ENCODE measurements at regions not wholly inside any gene's neighbourhood (a gene's known extent, or its start where the extent isn't known, plus 50 kb on each side); places are given as distances from the start of the nearest gene placed in this dataset.

GRCh38 chr3:152056481-152056880, 183.0 kb downstream of the SUCNR1 start:
- no peak for DNase-seq

GRCh38 chr3:152056987-152057386, 183.5 kb downstream of the SUCNR1 start:
- no peak for DNase-seq

DNA sequence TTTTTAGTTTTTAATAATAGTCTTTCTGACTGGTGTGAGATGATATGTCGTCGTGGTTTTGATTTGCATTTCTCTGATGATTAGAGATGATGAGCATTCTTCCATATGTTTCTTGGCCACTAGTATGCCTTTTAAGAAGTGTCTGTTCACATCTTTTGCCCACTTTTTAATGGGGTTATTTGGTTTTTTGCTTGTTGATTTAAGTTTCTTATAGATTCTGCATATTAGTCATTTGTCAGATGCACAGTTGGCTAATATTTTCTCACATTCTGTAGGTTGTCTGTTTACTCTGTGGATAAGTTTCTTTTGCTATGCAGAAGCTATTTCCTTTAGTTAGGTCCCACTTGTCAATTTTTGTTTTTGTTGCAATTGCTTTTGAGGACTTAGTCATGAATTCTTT, 185.4 kb downstream of the SUCNR1 start:
- no peak for DNase-seq

GRCh38 chr3:152060701-152061100, 187.3 kb downstream of the SUCNR1 start:
- DNase-seq = no peak

GRCh38 chr3:152061296-152061695, 187.9 kb downstream of the SUCNR1 start:
- DNase-seq = no peak

GRCh38 chr3:152069871-152070270, 196.4 kb downstream of the SUCNR1 start:
- DNase-seq = no peak

DNA sequence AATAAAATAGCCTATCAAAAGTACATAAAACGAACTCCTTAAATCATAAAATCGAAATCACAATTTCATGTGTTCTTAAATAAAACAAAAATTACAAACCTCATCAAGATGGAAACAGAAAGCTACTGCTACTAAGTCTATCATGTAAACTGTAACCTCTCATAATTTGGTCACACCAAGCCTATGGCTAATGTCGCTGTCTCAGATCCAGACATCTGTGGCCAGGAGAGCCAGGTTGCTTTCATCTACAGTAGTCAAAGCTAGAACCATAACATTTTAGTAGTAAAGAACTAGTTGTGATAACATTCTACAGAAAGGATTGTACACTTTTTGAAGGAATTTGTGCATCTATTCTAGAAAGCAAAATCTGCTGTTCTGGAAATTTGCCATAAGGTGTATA, 197.4 kb upstream of the MBNL1 start:
- DNase-seq = no peak

DNA sequence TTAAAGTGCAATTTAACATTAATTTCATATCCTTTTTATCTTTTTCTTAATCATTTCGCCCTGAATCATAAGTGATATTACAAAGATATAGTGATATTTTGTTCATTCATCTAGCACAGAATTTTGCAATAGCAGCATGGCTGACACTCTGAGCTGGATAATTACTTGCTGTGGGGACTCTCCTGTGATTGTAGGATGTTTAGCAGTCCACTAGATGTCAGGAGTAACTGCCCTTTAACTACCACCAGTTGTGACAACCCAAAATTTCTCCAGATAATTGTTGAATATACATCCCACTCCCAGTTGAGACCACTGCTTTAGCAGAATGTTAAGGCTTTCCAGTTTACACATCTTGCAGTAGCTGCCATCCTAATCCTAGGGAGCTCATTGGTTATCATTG, 196.8 kb upstream of the MBNL1 start:
- DNase-seq = peak; percentile 21

GRCh38 chr3:152073267-152073666, 195.5 kb upstream of the MBNL1 start:
- DNase-seq = no peak

DNA sequence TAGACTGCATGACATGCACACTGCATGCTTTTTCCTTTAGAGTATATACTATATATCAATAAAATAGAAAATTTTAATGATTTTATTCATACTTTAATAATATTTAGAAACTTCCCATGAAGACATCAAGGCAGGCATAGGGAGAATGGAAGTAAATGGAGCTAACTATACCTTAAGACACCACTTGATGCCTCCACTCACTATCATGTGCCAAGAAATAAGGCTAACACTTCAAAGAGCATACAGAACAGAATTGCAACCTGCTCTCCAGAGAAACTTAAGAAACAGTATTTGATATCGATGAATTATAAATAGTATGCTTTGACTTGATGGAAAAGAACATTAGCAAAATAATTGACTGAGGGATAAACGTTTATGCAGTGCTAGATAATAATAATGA, 192.6 kb upstream of the MBNL1 start:
- no peak for DNase-seq

DNA sequence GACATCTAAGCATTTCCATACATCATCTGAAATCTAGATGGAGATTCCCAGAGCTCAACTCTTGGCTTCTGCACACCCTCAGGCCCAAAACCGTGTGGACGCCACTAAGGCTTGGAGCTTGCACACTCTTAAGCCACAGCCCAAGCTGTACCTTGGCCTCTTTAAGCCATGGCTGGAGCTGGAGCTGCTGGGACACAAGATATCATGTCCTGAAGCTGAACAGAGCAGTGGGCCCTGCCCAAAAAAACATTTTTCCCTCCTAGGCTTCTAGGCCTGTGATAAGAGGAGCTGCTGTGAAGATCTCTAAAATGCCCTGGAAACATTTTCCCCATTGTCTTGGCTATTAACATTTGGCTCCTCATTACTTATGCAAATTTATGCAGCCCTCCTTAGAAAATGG, 188.7 kb upstream of the MBNL1 start:
- DNase-seq = no peak

DNA sequence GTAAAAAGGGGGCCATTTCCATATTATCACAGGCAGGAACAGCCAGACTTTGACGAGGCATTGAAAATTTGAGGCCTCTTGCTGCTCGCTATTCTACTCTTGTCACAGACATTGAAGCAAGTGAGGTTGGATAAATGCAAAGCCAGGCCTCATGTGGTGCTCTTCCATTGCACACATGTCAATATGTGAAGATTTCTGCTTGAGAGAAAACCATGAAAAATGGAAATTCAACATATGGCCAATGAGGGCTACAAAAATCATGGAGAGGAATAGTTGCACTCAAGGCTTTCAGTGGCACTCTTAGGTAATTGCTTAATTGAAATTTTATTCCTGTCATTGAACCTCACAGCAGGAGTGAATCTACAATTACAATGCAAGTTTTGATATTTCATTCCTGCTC, 185.6 kb upstream of the MBNL1 start:
- DNase-seq = no peak

DNA sequence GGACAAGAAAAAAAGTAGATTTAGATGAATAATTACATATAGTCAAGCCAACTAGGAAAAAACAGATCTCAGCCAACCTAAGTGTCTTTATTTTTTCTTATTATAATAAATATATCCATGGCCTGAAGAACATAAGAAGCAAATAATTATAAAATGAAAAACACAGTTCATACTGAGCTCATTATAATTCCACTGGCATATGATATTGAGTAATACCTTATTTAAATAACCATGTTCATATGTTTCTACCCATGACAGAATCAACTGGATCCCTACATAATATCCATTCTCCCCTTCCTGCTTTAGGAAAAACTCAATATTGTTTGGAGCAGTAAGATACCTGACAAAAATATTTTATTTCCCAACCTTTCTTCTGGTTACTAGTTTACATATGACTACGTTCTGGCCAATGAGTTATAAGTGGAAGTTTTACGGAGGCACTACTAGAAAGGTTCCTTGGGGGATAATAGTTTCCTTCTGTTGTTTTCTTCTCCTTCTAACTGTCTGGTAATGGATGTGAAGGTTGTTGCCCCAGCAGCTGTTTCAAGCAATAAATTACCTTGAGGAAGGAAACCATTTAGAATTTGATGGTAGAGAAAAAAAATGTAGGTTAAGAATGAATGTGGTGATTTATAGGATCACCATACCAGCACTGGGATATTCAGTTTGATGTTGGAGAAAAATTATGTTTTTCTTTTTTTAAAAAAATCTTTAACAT, 184.1 kb upstream of the MBNL1 start:
- DNase-seq = no peak

DNA sequence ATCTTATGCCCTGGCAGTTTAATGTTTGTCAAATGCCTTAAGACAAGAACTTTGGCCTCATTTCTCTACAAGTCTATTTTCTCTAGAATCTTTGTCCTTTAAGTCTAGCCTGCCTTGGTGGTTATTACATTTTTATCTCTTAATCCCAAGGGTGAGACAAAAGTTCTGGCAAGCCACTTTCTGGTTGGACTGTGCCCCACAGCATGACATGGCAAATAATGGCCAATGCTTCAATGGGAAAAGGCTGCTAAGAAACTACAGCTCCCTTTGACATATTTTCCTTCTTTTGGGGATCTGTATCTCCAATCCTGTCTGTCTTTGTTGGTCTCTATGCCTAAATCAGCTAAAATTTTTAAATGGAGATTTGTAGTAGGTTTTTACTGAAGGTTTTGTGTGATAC, 181.6 kb upstream of the MBNL1 start:
- no peak for DNase-seq

DNA sequence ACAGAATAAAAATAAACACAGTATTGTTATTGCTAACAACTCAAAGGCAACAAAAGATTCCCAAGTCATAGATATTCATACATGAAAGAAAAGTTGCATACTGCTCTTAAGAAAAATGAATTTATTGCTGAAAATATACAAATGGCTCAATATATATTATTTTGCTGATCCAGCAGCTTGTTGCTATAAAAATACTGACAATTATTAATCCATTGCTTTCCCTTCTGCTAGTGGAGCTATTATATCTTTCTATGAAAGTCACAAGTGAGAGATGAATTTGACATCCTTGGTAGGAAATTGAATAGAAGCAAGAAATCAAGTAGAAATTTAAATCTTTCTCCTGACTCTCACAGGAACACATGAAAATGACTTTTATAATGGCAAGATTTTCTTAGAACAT, 179.2 kb upstream of the MBNL1 start:
- DNase-seq = no peak

- DNase-seq = no peak
These were observed 177.0 kb upstream of the MBNL1 start for GRCh38 chr3:152091725-152092124.

GRCh38 chr3:152093901-152094300, 174.8 kb upstream of the MBNL1 start:
- DNase-seq = no peak

DNA sequence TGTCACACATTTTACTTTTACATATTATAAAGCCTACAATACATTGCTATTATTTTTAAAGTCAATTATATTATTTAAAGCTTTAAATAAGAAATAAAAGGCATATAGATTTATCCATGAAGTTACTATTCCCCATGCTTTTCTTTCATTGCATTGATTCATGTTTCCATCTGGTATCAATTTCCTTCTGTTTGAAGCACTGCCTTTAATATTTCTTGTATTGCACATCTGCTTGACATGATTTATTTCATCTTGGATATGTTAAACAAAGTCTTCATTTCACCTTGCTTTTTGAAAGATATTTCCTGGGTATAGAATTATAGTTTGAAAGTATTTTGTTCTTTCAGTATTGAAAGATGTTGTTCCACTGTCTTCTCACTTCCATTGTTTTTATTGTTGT, 174.3 kb upstream of the MBNL1 start:
- DNase-seq = no peak

DNA sequence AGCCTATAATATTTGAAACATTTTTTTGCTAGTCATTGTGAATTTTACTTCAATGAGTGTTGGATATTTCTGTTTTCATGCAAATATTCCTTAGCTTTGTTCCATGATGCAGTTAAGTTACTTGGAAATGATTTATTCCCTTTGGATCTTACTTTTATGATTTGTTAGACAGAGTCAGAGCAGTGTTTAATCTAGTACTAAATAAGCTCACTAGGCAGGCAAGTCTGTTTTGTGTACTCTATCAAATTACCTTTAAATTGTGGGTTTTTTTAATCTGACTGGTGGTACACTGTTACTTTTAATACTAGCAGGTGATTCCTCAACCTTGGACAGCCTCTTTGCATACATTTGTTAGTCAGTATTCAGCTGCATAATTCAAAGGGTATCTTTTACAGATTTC, 173.3 kb upstream of the MBNL1 start:
- DNase-seq = no peak

GRCh38 chr3:152096280-152096906, 172.3 kb upstream of the MBNL1 start:
- no peak for DNase-seq

DNA sequence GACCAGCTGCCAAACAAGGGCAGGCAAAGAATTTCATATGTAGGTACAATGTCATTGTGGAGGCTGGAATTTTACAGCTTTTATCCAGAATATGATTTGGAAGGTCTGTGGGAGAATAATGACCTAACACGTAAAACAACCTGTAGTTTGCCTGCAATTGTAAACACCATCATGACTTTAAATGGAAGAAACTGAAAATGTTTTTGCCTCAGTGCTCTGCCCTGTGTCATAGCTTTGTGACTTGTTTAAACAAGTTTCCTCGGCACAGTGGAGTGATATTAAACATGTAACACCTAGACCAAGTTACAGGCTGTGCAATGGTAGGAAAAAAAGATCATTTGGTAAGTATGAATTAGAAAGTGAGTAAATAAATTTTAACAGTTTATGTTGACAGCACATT, 171.6 kb upstream of the MBNL1 start:
- DNase-seq = no peak

- DNase-seq = no peak
These were observed 171.0 kb upstream of the MBNL1 start for GRCh38 chr3:152097770-152098169.

- no peak for DNase-seq
These were observed 168.1 kb upstream of the MBNL1 start for GRCh38 chr3:152100491-152101132.

- no peak for DNase-seq
These were observed 166.3 kb upstream of the MBNL1 start for GRCh38 chr3:152102410-152102809.

DNA sequence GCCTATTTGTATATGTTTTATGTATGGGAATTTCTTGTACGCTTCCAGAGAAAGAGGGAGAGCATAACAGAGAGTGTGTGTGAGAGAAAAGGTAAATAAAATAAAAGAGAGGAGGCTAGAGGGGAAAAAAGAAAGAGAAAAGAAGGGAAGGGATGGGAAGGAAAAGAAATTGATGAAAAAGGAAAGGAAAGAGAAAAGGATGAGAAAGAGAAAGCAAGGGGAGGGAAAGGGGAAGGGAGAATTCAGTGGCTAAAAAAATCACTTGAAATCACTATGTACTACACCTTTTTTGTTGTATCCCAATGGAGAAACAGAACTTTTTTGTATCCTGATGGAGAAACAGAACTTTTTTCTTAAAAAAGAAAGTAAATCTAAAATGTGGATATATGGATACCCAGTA, 165.5 kb upstream of the MBNL1 start:
- no peak for DNase-seq

All from amniotic stem cell (primary cell).